Immature natural killer cell (primary cell): ENCODE measurements at regions not wholly inside any gene's neighbourhood (a gene's known extent, or its start where the extent isn't known, plus 50 kb on each side); places are given as distances from the start of the nearest gene placed in this dataset.

Experiments
- DNase-seq, 3 donors: peaks; one replicate each; pipeline ENCODE4 v3.0.0; 2022; ENCODE audit warnings: mixed read lengths in 1 of 3
- H3K27ac Mint-ChIP-seq, 6 donors: one replicate each; pipeline ENCODE4 v1.8.0; 2020; ENCODE audit warnings: mixed read lengths in 6 of 6, mild to moderate bottlenecking in 5 of 6, inconsistent platforms in 4 of 6, moderate library complexity in 3 of 6
- H3K27me3 Mint-ChIP-seq, 3 donors: one replicate each; pipeline ENCODE4 v1.8.0; 2020 to 2021; ENCODE audit warnings: low read depth in 3 of 3, mild to moderate bottlenecking in 3 of 3, mixed read lengths in 3 of 3, moderate library complexity in 3 of 3, inconsistent platforms in 1 of 3
- H3K36me3 Mint-ChIP-seq, 3 donors: one replicate each; pipeline ENCODE4 v1.8.0; 2020; ENCODE audit warnings: mixed read lengths in 3 of 3, inconsistent platforms in 2 of 3, mild to moderate bottlenecking in 2 of 3
- H3K4me1 Mint-ChIP-seq, 2 donors: one replicate each; pipeline ENCODE4 v1.8.0; 2020; ENCODE audit warnings: inconsistent platforms in 2 of 2, mild to moderate bottlenecking in 2 of 2, mixed read lengths in 2 of 2, moderate library complexity in 1 of 2
- H3K4me3 Mint-ChIP-seq, 5 donors: one replicate each; pipeline ENCODE4 v1.8.0; 2020; ENCODE audit warnings: mild to moderate bottlenecking in 5 of 5, mixed read lengths in 5 of 5, inconsistent platforms in 3 of 5, moderate library complexity in 3 of 5
- H3K9me3 Mint-ChIP-seq, 6 donors: one replicate each; pipeline ENCODE4 v1.8.0; 2020; ENCODE audit warnings: mild to moderate bottlenecking in 6 of 6, mixed read lengths in 6 of 6, inconsistent platforms in 4 of 6, moderate library complexity in 3 of 6

DNA sequence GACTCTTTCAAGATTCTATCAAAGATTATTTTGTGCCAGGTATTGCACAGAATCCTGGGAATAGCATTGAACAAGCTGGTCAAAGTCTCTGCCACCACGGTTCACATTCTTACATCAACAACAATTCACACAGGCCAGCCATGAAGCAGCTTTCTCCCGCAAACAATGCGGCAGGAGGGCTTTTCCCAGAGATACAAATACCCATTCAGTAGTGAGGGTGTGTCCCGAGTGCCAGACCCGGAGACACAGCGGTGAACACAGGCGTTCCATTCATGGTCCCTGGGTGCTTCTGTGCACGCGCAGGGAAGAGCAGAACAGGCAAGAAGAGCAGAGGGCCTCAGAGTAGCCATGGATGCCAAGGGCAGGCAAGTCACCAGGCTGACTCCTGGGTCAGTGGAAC is 83.3 kb upstream of the PDE10A start:
- Mint-ChIP-seq H3K4me3 (no peak overlapping the region), H3K27me3 (peaks cover 0 to 3% (median 1%) of the 10 kb centered on the region in 3 donors), H3K27ac (no peak overlapping the region), H3K9me3 (peaks cover 0 to 10% (median 3%) of the 10 kb centered on the region in 6 donors), H3K36me3 (peaks cover 0 to 4% (median 0%) of the 10 kb centered on the region in 3 donors), H3K4me1 (no peaks in the 10 kb centered on the region)
- DNase-seq: no peak

DNA sequence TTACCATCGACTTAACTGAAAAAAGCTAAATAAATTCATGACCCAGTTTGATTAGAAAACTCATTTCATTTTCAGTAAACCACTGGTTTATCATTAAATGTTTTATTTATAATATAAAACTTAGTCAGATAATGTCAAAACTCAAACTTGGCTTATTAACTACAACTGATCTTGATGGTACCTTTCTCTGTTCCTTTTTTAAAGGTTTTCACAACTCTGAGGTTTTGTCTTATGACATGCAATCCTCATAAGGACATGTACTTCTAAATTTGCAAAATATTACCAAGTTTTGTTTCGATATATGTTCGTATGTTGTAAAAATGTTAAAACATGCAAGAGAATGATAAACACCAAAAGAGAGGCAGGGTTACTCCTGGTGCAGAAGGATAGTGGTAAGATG is 82.5 kb upstream of the PDE10A start:
- Mint-ChIP-seq H3K4me3 (no peak overlapping the region), H3K36me3 (peaks cover 0 to 4% (median 0%) of the 10 kb centered on the region in 3 donors), H3K27ac (no peak overlapping the region), H3K9me3 (peaks cover 0 to 10% (median 3%) of the 10 kb centered on the region in 6 donors), H3K4me1 (no peaks in the 10 kb centered on the region), H3K27me3 (peaks cover 0 to 1% (median 0%) of the 10 kb centered on the region in 3 donors)
- no peak for DNase-seq

DNA sequence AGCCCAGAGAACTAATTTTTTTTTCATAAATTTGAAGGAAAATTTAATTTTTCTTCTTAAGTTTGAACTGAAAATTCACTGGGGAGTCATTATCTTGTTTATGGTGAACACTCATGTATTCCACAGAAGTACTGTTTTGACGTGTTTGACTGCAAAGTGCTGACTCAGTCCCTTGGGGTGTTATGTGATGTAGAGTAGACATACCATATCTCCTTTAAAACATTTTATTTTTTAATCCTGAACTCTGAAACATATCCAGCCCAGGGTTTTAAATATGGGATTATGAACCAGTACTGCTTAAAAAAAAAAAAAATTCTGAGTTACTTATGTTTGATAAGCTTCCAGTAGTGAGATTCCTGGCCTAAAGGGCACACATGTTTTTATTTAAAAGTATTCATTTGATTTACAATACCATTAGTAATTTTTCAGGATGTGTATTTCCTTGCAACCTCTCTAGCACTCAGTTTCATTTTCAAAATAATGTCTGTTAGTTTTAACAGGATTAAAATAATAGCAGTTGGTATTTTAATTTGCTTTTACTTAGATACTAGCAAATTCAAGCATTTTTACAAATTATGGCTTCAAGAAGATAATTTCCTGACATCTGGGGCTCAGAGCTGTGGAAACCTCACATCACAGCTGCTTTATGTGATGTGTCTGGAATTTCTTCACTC is 81.7 kb upstream of the PDE10A start:
- Mint-ChIP-seq H3K9me3 (peaks cover 0 to 9% (median 3%) of the 10 kb centered on the region in 6 donors), H3K4me3 (no peak overlapping the region), H3K4me1 (no peaks in the 10 kb centered on the region)

DNA sequence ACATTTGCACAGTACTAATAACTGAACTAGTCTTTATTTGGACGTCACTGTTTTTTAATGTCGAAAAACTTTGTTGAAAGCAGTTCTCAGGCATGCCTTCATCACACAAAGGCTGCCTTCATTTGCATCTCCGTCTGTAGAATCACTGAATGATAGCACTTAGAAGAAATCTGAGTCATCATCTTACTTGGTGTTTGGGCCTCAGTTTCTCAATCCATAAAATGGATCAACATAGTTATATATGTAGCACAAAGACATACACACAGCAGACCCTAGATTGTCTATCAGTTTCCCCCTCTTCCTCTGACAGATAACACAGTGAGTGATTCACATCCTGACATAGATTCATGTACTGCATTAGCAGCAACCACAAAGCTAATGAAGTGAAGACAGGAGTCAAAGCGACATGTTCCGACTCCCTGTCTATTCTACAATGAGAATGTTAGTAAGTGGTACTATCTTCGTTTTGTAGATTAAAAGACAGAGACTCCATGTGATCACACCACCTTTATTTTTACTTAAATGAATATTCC is 80.4 kb upstream of the PDE10A start:
- Mint-ChIP-seq H3K36me3 (no peaks in the 10 kb centered on the region), H3K27ac (no peak overlapping the region), H3K4me1 (no peaks in the 10 kb centered on the region), H3K27me3 (peaks cover 0 to 3% (median 1%) of the 10 kb centered on the region in 3 donors), H3K4me3 (no peak overlapping the region), H3K9me3 (peaks cover 0 to 7% (median 2%) of the 10 kb centered on the region in 6 donors)
- DNase-seq: no peak

More for the DNA sequence above, 81.7 kb upstream of the PDE10A start:
- Mint-ChIP-seq H3K27me3 (peaks cover 0 to 1% (median 0%) of the 10 kb centered on the region in 3 donors), H3K36me3 (peaks cover 0 to 4% (median 0%) of the 10 kb centered on the region in 3 donors), H3K27ac (no peak overlapping the region)
- DNase-seq: no peak

DNA sequence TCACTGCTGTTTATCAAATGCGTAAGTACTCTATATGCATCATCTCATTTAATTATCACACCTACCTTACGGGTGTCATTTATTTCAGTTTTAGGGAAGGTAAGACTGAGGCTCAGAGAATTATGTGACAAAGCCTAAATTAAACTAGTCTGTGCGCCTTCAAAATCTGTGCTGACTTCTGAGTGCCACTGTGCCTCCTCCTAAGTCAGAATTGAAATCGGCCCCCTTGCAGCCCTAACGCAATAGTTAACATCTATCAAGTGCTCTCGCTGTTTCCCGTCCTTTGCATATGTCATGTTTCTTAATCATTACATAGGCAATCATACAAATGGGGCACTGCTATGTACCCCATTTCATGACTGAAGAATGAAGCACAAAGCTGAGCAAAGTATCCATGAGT is 79.0 kb upstream of the PDE10A start:
- no peak overlapping the region for H3K4me3 Mint-ChIP-seq
- DNase-seq: no peak
- H3K27me3 Mint-ChIP-seq: peaks cover 0 to 3% (median 1%) of the 10 kb centered on the region in 3 donors
- no peaks in the 10 kb centered on the region for H3K36me3 Mint-ChIP-seq
- H3K4me1 Mint-ChIP-seq: no peaks in the 10 kb centered on the region
- no peak overlapping the region for H3K27ac Mint-ChIP-seq
- peaks cover 0 to 11% (median 3%) of the 10 kb centered on the region in 6 donors for H3K9me3 Mint-ChIP-seq

DNA sequence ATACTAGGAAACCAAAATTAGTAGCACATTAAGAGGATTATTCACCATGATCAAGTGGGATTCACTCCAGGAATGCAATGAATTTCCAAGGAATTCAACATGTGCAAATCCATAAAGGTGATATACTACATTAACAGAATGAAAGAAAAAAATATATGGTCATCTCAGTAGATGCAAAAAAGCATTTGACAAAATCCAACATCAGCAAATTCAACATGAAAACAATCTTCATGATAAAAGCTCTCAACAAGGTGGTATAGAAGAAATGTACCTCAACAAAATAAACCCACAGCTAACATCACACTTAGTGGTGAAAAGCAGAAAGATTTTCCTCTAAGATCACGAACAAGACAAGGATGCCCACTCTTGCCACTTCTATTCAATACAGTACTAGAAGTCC is 74.4 kb upstream of the PDE10A start:
- no peaks in the 10 kb centered on the region for H3K36me3 Mint-ChIP-seq
- peaks cover 0 to 16% (median 8%) of the 10 kb centered on the region in 6 donors for H3K9me3 Mint-ChIP-seq
- no peaks in the 10 kb centered on the region for H3K4me1 Mint-ChIP-seq
- H3K27ac Mint-ChIP-seq: no peak overlapping the region
- no peak for DNase-seq
- no peak overlapping the region for H3K4me3 Mint-ChIP-seq
- peaks cover 0 to 4% (median 0%) of the 10 kb centered on the region in 3 donors for H3K27me3 Mint-ChIP-seq

DNA sequence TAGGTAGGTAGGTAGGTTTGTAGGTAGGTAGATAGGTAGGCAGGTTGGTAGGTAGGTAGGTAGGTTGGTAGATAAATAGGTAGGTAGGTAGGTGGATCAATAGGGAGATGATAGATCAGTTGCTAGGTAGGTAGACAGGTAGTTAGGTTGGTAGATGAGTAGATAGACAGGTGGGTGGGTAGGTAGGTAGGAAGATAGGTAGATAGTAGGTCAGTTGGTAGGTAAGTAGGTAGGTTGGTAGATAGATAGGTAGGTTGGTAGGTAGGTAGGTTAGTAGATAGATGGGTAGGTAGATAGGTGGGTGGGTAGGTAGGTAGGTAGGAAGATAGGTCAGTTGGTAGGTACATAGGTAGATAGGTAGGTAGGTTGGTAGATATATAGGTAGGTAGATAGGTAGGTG is 72.0 kb upstream of the PDE10A start:
- Mint-ChIP-seq H3K4me3 (no peak overlapping the region), H3K27me3 (peaks cover 0 to 4% (median 0%) of the 10 kb centered on the region in 3 donors), H3K9me3 (peaks cover 0 to 16% (median 8%) of the 10 kb centered on the region in 6 donors), H3K4me1 (no peaks in the 10 kb centered on the region), H3K27ac (no peak overlapping the region), H3K36me3 (no peaks in the 10 kb centered on the region)
- no peak for DNase-seq

DNA sequence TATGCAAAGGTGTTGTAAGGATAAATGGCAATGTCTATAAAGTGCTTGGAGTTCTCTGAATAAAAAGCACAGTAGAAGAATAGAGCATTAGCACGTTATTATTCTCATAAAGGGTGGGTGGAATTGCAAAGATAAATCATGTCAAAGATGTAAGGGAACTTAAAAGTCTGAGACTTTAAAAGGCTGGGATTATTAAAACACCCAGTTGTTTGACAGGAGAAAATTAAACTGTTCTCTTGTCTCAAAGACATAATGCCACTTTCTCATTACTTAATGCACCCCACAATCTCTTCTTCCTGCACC is 70.4 kb upstream of the PDE10A start:
- DNase-seq: no peak
- H3K27me3 Mint-ChIP-seq: peaks cover 0 to 2% (median 0%) of the 10 kb centered on the region in 3 donors
- no peak overlapping the region for H3K27ac Mint-ChIP-seq
- peaks cover 0 to 13% (median 6%) of the 10 kb centered on the region in 6 donors for H3K9me3 Mint-ChIP-seq
- no peaks in the 10 kb centered on the region for H3K36me3 Mint-ChIP-seq
- H3K4me3 Mint-ChIP-seq: no peak overlapping the region
- H3K4me1 Mint-ChIP-seq: no peaks in the 10 kb centered on the region

DNA sequence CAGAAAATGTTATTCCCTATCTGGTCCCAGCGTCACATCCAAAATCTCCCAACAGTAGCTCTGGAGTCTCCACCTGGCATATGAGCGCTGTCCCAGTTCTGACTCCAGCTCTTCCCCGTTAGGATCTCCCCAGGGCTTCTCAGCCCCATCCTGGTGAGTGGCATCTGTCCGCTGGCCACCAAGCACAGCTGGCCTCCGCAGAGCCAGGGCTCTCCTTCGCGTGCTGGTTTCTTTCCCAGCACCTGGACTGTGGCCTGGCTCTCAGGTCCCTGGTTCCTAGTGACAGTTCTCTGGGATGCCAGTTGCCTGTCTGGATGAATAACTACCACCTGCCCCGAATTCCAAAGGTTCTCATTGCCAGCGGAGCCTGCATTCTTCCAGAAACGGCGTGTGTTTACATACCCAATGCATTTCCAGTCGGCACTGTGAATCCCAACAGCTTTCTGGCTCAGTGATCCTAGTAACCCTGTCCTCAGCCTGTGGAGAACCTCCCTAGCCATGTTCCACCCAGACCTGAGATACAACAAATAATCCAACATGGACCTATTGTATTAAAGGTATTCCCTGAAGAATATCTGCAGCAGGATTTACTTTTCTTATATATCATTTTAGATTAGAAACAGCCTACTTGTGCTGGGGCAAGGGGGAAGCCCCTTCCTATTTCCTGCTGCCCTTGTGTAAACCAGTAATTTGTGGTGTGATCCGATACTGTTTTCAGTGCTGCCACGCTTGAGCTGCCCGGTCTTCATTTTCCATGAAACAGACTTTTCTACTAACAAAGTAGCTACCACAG is 69.9 kb upstream of the PDE10A start:
- no peak for DNase-seq
- Mint-ChIP-seq H3K4me3 (no peak overlapping the region), H3K27me3 (peaks cover 0 to 2% (median 0%) of the 10 kb centered on the region in 3 donors), H3K36me3 (no peaks in the 10 kb centered on the region), H3K9me3 (peaks cover 0 to 13% (median 6%) of the 10 kb centered on the region in 6 donors), H3K4me1 (no peaks in the 10 kb centered on the region), H3K27ac (no peak overlapping the region)

DNA sequence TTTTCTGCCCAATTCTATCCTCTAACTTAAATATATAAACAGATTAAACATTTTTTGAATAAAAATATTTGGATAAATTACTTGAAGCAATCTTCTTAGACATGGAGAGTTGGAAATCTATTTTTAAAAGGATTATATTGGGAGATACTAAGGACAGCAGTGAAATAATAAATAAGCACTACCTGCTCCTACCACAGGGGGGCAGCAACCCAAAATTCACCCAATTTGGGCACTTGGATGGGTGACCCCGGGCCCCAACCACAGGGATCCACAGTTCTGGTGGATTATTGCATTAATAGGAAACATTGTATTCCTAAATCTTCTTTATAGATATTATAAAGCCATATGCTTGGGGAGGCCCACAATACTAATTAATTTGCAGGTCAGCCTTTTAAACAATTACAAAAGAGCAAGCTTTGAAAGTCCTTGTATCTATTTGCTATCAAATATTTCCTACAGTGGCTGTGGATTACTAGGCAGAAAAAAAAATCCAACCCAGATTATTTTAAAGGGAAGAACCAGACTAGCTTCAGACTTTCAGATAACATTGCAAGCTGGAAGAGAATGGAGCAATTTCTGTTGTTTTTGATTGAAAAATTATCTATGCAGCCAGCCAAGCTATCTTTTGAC is 66.4 kb upstream of the PDE10A start:
- Mint-ChIP-seq H3K27ac (no peak overlapping the region), H3K4me1 (no peaks in the 10 kb centered on the region), H3K9me3 (peaks cover 0 to 5% (median 0%) of the 10 kb centered on the region in 6 donors), H3K4me3 (no peak overlapping the region), H3K27me3 (peaks cover 0 to 2% (median 0%) of the 10 kb centered on the region in 3 donors), H3K36me3 (no peaks in the 10 kb centered on the region)
- DNase-seq: no peak

DNA sequence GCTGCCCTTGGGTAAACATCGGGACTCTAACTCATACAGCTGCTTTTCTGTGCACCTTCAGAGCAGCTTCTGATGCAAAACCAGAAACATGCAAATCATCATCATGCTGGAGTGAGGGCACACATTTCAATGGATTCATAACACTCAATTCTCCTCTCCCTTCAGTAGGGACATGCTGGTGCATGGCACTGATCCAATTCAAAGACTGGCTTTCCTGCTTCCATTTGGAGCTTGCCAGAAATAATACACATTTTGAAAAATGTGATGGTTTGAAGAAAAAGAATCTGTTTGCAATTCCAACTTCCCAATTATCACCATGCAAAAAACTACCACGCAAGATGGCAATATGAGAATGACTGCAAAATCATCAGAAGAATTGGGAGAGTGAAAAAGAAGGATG is 65.2 kb upstream of the PDE10A start:
- DNase-seq: no peak
- Mint-ChIP-seq H3K4me1 (no peaks in the 10 kb centered on the region), H3K4me3 (no peak overlapping the region), H3K27me3 (peaks cover 0 to 2% (median 0%) of the 10 kb centered on the region in 3 donors), H3K36me3 (no peaks in the 10 kb centered on the region), H3K9me3 (peaks cover 0 to 5% (median 0%) of the 10 kb centered on the region in 6 donors), H3K27ac (no peak overlapping the region)

DNA sequence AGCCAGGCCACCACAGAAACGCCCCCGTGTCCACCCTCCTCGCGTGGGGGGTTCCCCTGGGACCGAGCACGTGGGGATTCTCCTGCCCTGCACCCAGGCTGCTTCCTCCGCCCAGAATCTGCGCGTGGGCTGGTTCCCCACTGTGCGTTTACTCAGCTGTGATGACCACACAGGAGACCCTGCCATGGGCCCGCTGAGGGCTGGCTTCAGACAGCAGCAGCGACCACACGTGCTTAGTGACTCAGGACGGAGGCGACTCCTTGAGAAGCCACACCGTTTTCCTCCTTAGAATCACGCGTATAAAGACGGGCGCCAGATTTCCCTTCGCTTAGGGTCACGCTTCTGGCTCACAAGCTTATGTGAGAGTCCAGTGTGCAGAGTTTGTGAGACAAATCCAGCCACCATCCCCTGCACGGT is 63.9 kb upstream of the PDE10A start:
- Mint-ChIP-seq H3K27ac (no peak overlapping the region), H3K4me3 (no peak overlapping the region), H3K36me3 (no peaks in the 10 kb centered on the region), H3K27me3 (peaks cover 0 to 2% (median 0%) of the 10 kb centered on the region in 3 donors), H3K4me1 (no peaks in the 10 kb centered on the region), H3K9me3 (peaks cover 0 to 5% (median 0%) of the 10 kb centered on the region in 6 donors)
- no peak for DNase-seq

DNA sequence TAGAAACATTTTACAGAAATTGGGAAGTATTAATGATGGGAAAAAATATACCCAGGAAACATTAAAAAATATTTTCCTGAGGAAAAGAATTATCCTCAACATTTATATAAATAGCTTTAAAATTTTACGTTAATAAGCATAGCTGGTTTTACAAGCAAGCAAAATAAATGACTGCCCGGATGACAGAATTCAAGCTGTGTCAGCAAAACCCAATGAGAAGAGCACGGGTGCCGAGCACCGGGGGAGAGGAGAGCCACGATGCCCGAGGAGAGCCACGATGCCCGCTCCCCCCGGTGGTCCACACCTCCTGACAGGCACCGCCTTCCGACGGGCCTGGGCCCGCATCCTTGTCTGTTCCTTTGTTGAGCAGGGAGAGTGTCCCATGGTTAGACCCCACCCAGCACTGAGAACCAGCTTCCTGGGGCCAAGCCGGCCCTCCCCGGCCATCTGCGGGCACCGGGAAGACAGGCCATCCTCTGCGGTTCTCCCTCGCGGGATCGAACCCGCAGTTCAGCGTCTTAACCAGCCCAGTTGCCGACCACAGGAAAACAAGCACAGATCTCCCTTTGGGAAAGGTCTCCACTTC is 63.3 kb upstream of the PDE10A start:
- Mint-ChIP-seq H3K27me3 (peaks cover 0 to 2% (median 0%) of the 10 kb centered on the region in 3 donors), H3K9me3 (peaks cover 0 to 5% (median 0%) of the 10 kb centered on the region in 6 donors), H3K4me3 (no peak overlapping the region), H3K36me3 (no peaks in the 10 kb centered on the region), H3K27ac (no peak overlapping the region), H3K4me1 (no peaks in the 10 kb centered on the region)
- DNase-seq: no peak
